ENCODE measurements at regions not wholly inside any gene's neighbourhood (a gene's known extent, or its start where the extent isn't known, plus 50 kb on each side); places are given as distances from the start of the nearest gene placed in this dataset.
A peak's percentile ranks its signal among the peaks of the same experiment; 100 is the strongest.

GRCh38 chr2:16881122-16881521 lies 215.5 kb upstream of the CYRIA start:
- no peak overlapping the region for H3K4me3 ChIP-seq (ENCODE audit: low read depth, low read length)
- TF ChIP-seq CTCF (conservative IDR thresholded peaks at IDR 0.05; ENCODE audit: low read depth, low read length) = no peak
- no peak for DNase-seq (ENCODE audit: low read depth)

GRCh38 chr2:16871411-16871810 lies 205.8 kb upstream of the CYRIA start:
- no peak for DNase-seq (ENCODE audit: low read depth)
- no peak overlapping the region for H3K4me3 ChIP-seq (ENCODE audit: low read depth, low read length)
- no peak for TF ChIP-seq CTCF (conservative IDR thresholded peaks at IDR 0.05; ENCODE audit: low read depth, low read length)

- DNase-seq (ENCODE audit: low read depth) = no peak
- no peak overlapping the region for H3K4me3 ChIP-seq (ENCODE audit: low read depth, low read length)
- no peak for TF ChIP-seq CTCF (conservative IDR thresholded peaks at IDR 0.05; ENCODE audit: low read depth, low read length)
These were observed 204.9 kb upstream of the CYRIA start for GRCh38 chr2:16870491-16871076.

- no peak for TF ChIP-seq CTCF (conservative IDR thresholded peaks at IDR 0.05; ENCODE audit: low read depth, low read length)
- DNase-seq (ENCODE audit: low read depth) = no peak
These were observed 204.1 kb upstream of the CYRIA start for GRCh38 chr2:16869711-16870110.

GRCh38 chr2:16862471-16862870 lies 196.8 kb upstream of the CYRIA start:
- no peak for DNase-seq (ENCODE audit: low read depth)
- no peak for TF ChIP-seq CTCF (conservative IDR thresholded peaks at IDR 0.05; ENCODE audit: low read depth, low read length)
- no peak overlapping the region for H3K4me3 ChIP-seq (ENCODE audit: low read depth, low read length)

More at GRCh38 chr2:16869711-16870110, 204.1 kb upstream of the CYRIA start:
- no peak overlapping the region for H3K4me3 ChIP-seq (ENCODE audit: low read depth, low read length)

- no peak for TF ChIP-seq CTCF (conservative IDR thresholded peaks at IDR 0.05; ENCODE audit: low read depth, low read length)
- peak; percentile 6 for DNase-seq (ENCODE audit: low read depth)
- no peak overlapping the region for H3K4me3 ChIP-seq (ENCODE audit: low read depth, low read length)
These were observed 195.9 kb upstream of the CYRIA start for GRCh38 chr2:16861530-16861929.

- no peak for DNase-seq (ENCODE audit: low read depth)
- H3K4me3 ChIP-seq (ENCODE audit: low read depth, low read length) = no peak overlapping the region
- TF ChIP-seq CTCF (conservative IDR thresholded peaks at IDR 0.05; ENCODE audit: low read depth, low read length) = no peak
These were observed 195.5 kb upstream of the CYRIA start for GRCh38 chr2:16861111-16861510.
